Right lobe of liver (tissue), 6 donors: ENCODE measurements at regions not wholly inside any gene's neighbourhood (a gene's known extent, or its start where the extent isn't known, plus 50 kb on each side); places are given as distances from the start of the nearest gene placed in this dataset.

Experiments used
- ATAC-seq, 4 donors: fragments of 200-7000 bp; cut with Tn5 transposase; one replicate each; pipeline ENCODE4 v1.9.1; 2020; ENCODE audit warnings: mild to moderate bottlenecking in 4 of 4, moderate library complexity in 4 of 4
- DNase-seq, 3 donors: peaks; one replicate each; pipeline ENCODE4 v3.0.0-alpha.2; 2020
- H3K27ac ChIP-seq, 3 donors: fragments of 200-600 bp; one replicate each; pipeline ENCODE4 v1.8.0; 2022
- H3K27me3 ChIP-seq, 2 donors: fragments of 200-600 bp; one replicate each; pipeline ENCODE4 v1.8.0; 2022
- H3K36me3 ChIP-seq, 4 donors: fragments of 200-600 bp; sonication (generic) in 1 of 4; one replicate each; pipeline versions ENCODE4 v1.5.1 to v1.8.0; 2017 to 2022; ENCODE audit warnings: control low read depth in 1 of 4
- H3K4me1 ChIP-seq, 4 donors: fragments of 200-600 bp; sonication (generic) in 1 of 4; one replicate each; pipeline versions ENCODE4 v1.5.1 to v1.8.0; 2017 to 2022; ENCODE audit warnings: control low read depth in 1 of 4
- H3K4me3 ChIP-seq, 3 donors: fragments of 200-600 bp; one replicate each; pipeline ENCODE4 v1.8.0; 2022
- H3K9me3 ChIP-seq, 4 donors: fragments of 200-600 bp; sonication (generic) in 1 of 4; one replicate each; pipeline versions ENCODE4 v1.5.1 to v1.8.0; 2017 to 2022; ENCODE audit warnings: control low read depth in 1 of 4
- CTCF ChIP-seq, 4 donors: fragments of 200-600 bp in 3 of 4; fragments of 450-650 bp in 1 of 4; IDR thresholded peaks; one replicate each; pipeline versions ENCODE4 v1.5.1 to v1.8.0; 2016 to 2022; ENCODE audit warnings: antibody characterized with exemption in 4 of 4, mild to moderate bottlenecking in 2 of 4
- POLR2A ChIP-seq: fragments of 450-650 bp; IDR thresholded peaks from one replicate; pipeline ENCODE4 v1.6.1; 2017; ENCODE audit warnings: antibody characterized with exemption, mild to moderate bottlenecking
- WGBS: methylation state at CpG from one replicate; pipeline ENCODE4 v1.1.6; 2018; ENCODE audit warnings: low coverage, low lambda C conversion rate; ENCODE audit not compliant: insufficient coverage; ENCODE audit errors: missing lambda C conversion rate; 5-methylcytosine and 5-hydroxymethylcytosine counted together
- intact Hi-C, 2 donors: fragments of 100-400 bp; cut with DNase I; formaldehyde crosslinking; loops; one replicate each; pipeline versions ENCODE4 v1.11.2 to v1.14.1; 2022
- donor health status: DM: no; HTN: yes; CAD: no.
- donor health status: DM: no; HTN: no; CAD: no.
- donor health status: DM: no; HTN: no; CAD: no.
- donor health status: DM: no; HTN: yes; CAD: no.
- donor health status: DM: no; HTN: yes; CAD: no.

GRCh38 chr6:4398791-4399190 is 263.4 kb upstream of the ECI2 start:
- TF ChIP-seq POLR2A, result no peak
- TF ChIP-seq CTCF (IDR thresholded peaks at IDR 0.05), result no peak
- Histone ChIP-seq H3K27me3 (no peaks in the 10 kb centered on the region), H3K4me1 (no peaks in the 10 kb centered on the region), H3K4me3 (no peak overlapping the region), H3K9me3 (no peaks in the 10 kb centered on the region), H3K36me3 (no peaks in the 10 kb centered on the region), H3K27ac (no peak overlapping the region)
- ATAC-seq (no peak), DNase-seq (no peak)
- WGBS, result 78% methylated on average over 1 of the region's 3 CpGs
- intact Hi-C loops, result no loop called here

GRCh38 chr6:4397307-4397706 is 261.9 kb upstream of the ECI2 start:
- no peak for DNase-seq
- no peak overlapping the region for H3K27ac ChIP-seq
- ATAC-seq, result no peak
- no peak for TF ChIP-seq CTCF (IDR thresholded peaks at IDR 0.05)
- TF ChIP-seq POLR2A, result no peak
- H3K4me3 ChIP-seq, result no peak overlapping the region
- no peaks in the 10 kb centered on the region for H3K9me3 ChIP-seq
- 68% methylated on average over 3 of the region's 5 CpGs for WGBS
- H3K36me3 ChIP-seq, result no peaks in the 10 kb centered on the region
- no peaks in the 10 kb centered on the region for H3K4me1 ChIP-seq
- intact Hi-C loops, result no loop called here
- H3K27me3 ChIP-seq, result no peaks in the 10 kb centered on the region

GRCh38 chr6:4396044-4396443 is 260.7 kb upstream of the ECI2 start:
- H3K4me3 ChIP-seq, result no peak overlapping the region
- no peaks in the 10 kb centered on the region for H3K4me1 ChIP-seq
- TF ChIP-seq POLR2A (no peak), CTCF (IDR thresholded peaks at IDR 0.05) (no peak)
- intact Hi-C loops, result no loop called here
- no peaks in the 10 kb centered on the region for H3K36me3 ChIP-seq
- no peaks in the 10 kb centered on the region for H3K9me3 ChIP-seq
- WGBS, result 49% methylated on average over 2 of the region's 2 CpGs
- ATAC-seq (no peak), DNase-seq (no peak)
- H3K27me3 ChIP-seq, result no peaks in the 10 kb centered on the region
- no peak overlapping the region for H3K27ac ChIP-seq

- WGBS, result 82% methylated on average over 1 of the region's 1 CpG
- no peaks in the 10 kb centered on the region for H3K9me3 ChIP-seq
- no peaks in the 10 kb centered on the region for H3K4me1 ChIP-seq
- ATAC-seq (no peak), DNase-seq (no peak)
- no peaks in the 10 kb centered on the region for H3K36me3 ChIP-seq
- TF ChIP-seq CTCF (IDR thresholded peaks at IDR 0.05) (no peak), POLR2A (no peak)
- H3K27me3 ChIP-seq, result no peaks in the 10 kb centered on the region
- no peak overlapping the region for H3K4me3 ChIP-seq
- intact Hi-C loops, result no loop called here
- H3K27ac ChIP-seq, result no peak overlapping the region
Measured at GRCh38 chr6:4395386-4395785, 260.0 kb upstream of the ECI2 start.

GRCh38 chr6:4394786-4395185 is 259.4 kb upstream of the ECI2 start:
- intact Hi-C loops, result no loop called here
- Histone ChIP-seq H3K27me3 (no peaks in the 10 kb centered on the region), H3K4me1 (no peaks in the 10 kb centered on the region), H3K9me3 (no peaks in the 10 kb centered on the region), H3K36me3 (no peaks in the 10 kb centered on the region), H3K27ac (no peak overlapping the region), H3K4me3 (no peak overlapping the region)
- 51% methylated on average over 4 of the region's 4 CpGs for WGBS
- TF ChIP-seq CTCF (IDR thresholded peaks at IDR 0.05) (no peak), POLR2A (no peak)
- ATAC-seq (no peak), DNase-seq (no peak)
